Bronchial epithelial cell (primary cell): ENCODE measurements at regions not wholly inside any gene's neighbourhood (a gene's known extent, or its start where the extent isn't known, plus 50 kb on each side); places are given as distances from the start of the nearest gene placed in this dataset.

Experiments used
- DNase-seq: peaks from one replicate; pipeline ENCODE4 v3.0.0-alpha.2; 2010; ENCODE audit warnings: low read depth
- FAIRE-seq: peaks from 2 replicates; lab custom pipeline; 2011; peaks lifted over from hg19 to GRCh38; lab: Jason Lieb, UNC
- H3K27me3 ChIP-seq: 2 replicates; pipeline ENCODE4 v1.5.1; 2011; ENCODE audit warnings: low read length; ENCODE audit not compliant: control insufficient read depth, insufficient read depth
- H3K36me3 ChIP-seq: 2 replicates; pipeline ENCODE4 v1.5.1; 2011; ENCODE audit warnings: low read length; ENCODE audit not compliant: control insufficient read depth, insufficient read depth
- H3K4me3 ChIP-seq: 2 replicates; pipeline ENCODE4 v1.5.1; 2011; ENCODE audit warnings: mild to moderate bottlenecking, low read depth, low read length, control low read depth
- CTCF ChIP-seq: IDR thresholded peaks from 2 replicates; pipeline ENCODE4 v1.5.1; 2011; ENCODE audit warnings: mild to moderate bottlenecking, moderate library complexity, low read length, control low read depth, inconsistent platforms; ENCODE audit not compliant: insufficient read depth, severe bottlenecking

- FAIRE-seq (no peak), DNase-seq (no peak)
- H3K27me3 ChIP-seq, result no peaks in the 10 kb centered on the region
- no peaks in the 10 kb centered on the region for H3K36me3 ChIP-seq
- H3K4me3 ChIP-seq, result no peak overlapping the region
- no peak for TF ChIP-seq CTCF
Observed at GRCh38 chr2:5988120-5988519, 295.9 kb downstream of the SOX11 start.

GRCh38 chr2:5990086-5990485 is 297.9 kb downstream of the SOX11 start:
- DNase-seq, result no peak
- no peak for FAIRE-seq
- H3K36me3 ChIP-seq, result no peaks in the 10 kb centered on the region
- H3K27me3 ChIP-seq, result no peaks in the 10 kb centered on the region
- H3K4me3 ChIP-seq, result no peak overlapping the region
- TF ChIP-seq CTCF, result no peak

- no peak overlapping the region for H3K4me3 ChIP-seq
- H3K36me3 ChIP-seq, result no peaks in the 10 kb centered on the region
- FAIRE-seq, result no peak
- no peak for DNase-seq
- no peak for TF ChIP-seq CTCF
- no peaks in the 10 kb centered on the region for H3K27me3 ChIP-seq
Observed at GRCh38 chr2:5991305-5991968, 299.3 kb downstream of the SOX11 start.

- H3K4me3 ChIP-seq, result no peak overlapping the region
Observed at GRCh38 chr2:5995832-5996231, 303.6 kb downstream of the SOX11 start.

GRCh38 chr2:6008186-6008585 is 316.0 kb downstream of the SOX11 start:
- Histone ChIP-seq H3K27me3 (no peaks in the 10 kb centered on the region), H3K36me3 (no peaks in the 10 kb centered on the region), H3K4me3 (no peak overlapping the region)
- DNase-seq (no peak), FAIRE-seq (no peak)
- TF ChIP-seq CTCF, result no peak

More at GRCh38 chr2:5995832-5996231, 303.6 kb downstream of the SOX11 start:
- no peak for DNase-seq
- no peak for TF ChIP-seq CTCF
- no peak for FAIRE-seq
- Histone ChIP-seq H3K27me3 (no peaks in the 10 kb centered on the region), H3K36me3 (no peaks in the 10 kb centered on the region)

- FAIRE-seq, result no peak
- TF ChIP-seq CTCF, result no peak
- Histone ChIP-seq H3K36me3 (no peaks in the 10 kb centered on the region), H3K4me3 (no peak overlapping the region), H3K27me3 (no peaks in the 10 kb centered on the region)
- no peak for DNase-seq
Observed at GRCh38 chr2:6008726-6009125, 316.5 kb downstream of the SOX11 start.
